ENCODE measurements at regions not wholly inside any gene's neighbourhood (a gene's known extent, or its start where the extent isn't known, plus 50 kb on each side); places are given as distances from the start of the nearest gene placed in this dataset.

GRCh38 chr5:90134381-90134780 lies 275.2 kb downstream of the CETN3 start:
- no peak overlapping the region for H3K4me3 ChIP-seq (replicated peaks in 1 of 3; ENCODE audit: insufficient read depth in 1 of 3, low read depth in 1 of 3, low read length in 3 of 3)
- DNase-seq (ENCODE audit: low read depth, low spot score) (no peak), FAIRE-seq (no peak)
- no peak overlapping the region for H3K9ac ChIP-seq (replicated peaks; ENCODE audit: extremely low read depth, insufficient read depth, low read length)
- H3K4me2 ChIP-seq (ENCODE audit: insufficient read depth, low read length), result no peak overlapping the region
- no peaks in the 10 kb centered on the region for H3K36me3 ChIP-seq (ENCODE audit: control insufficient read depth in 2 of 2, extremely low read depth in 1 of 2, insufficient read depth in 2 of 2, low read length in 2 of 2)
- POLR2A ChIA-PET, result no interaction called here
- H3K27me3 ChIP-seq (ENCODE audit: control insufficient read depth in 2 of 2, insufficient read depth in 2 of 2, low read length in 2 of 2), result no peaks in the 10 kb centered on the region
- peak overlapping the region; percentile 1 for H2AFZ ChIP-seq (ENCODE audit: low read depth, low read length)
- dilution Hi-C loops (cut with MboI; ENCODE audit: extremely low pct_ligation_motif_present, low sequenced_read_pairs) (no loop called here), intact Hi-C loops (cut with micrococcal nuclease) (no loop called here)
- H3K9me3 ChIP-seq (replicated peaks; ENCODE audit: control insufficient read depth, insufficient read depth, low read length), result no peaks in the 10 kb centered on the region
- TF ChIP-seq, protein P1, sequence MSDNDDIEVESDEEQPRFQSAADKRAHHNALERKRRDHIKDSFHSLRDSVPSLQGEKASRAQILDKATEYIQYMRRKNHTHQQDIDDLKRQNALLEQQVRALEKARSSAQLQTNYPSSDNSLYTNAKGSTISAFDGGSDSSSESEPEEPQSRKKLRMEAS (IDR thresholded peaks at IDR 0.05; ENCODE audit: insufficient read depth, insufficient read length), result no peak
- no peak for TF ChIP-seq POLR2AphosphoS5 (IDR thresholded peaks at IDR 0.05; ENCODE audit: insufficient read depth, low read depth, low read length)
- no peak for TF ChIP-seq FOS (IDR thresholded peaks at IDR 0.05; ENCODE audit: borderline replicate concordance, insufficient read depth, low read length)
- TF ChIP-seq GATA2 (IDR thresholded peaks at IDR 0.05; ENCODE audit: insufficient read depth, insufficient read length, low read depth, low read length), result no peak
- no peak for TF ChIP-seq EZH2 (IDR thresholded peaks at IDR 0.05; ENCODE audit: borderline replicate concordance, low read depth, low read length, severe bottlenecking)
- TF ChIP-seq POLR2A (IDR thresholded peaks at IDR 0.05; ENCODE audit: low read depth, low read length), result no peak
- BruUV-seq (replicated peaks), result no TSS peak
- H3K79me2 ChIP-seq (ENCODE audit: control insufficient read depth, insufficient read depth, low read length), result no peaks in the 10 kb centered on the region
- no peak overlapping the region for H3K27ac ChIP-seq (ENCODE audit: insufficient read depth, low read depth, low read length)
- no peaks in the 10 kb centered on the region for H4K20me1 ChIP-seq (replicated peaks; ENCODE audit: control insufficient read depth, extremely low read depth, insufficient read depth, low read length)
- CTCF ChIA-PET, result no interaction called here
- peaks cover 14% of the 10 kb centered on the region for H3K4me1 ChIP-seq (ENCODE audit: control insufficient read depth, extremely low read depth, insufficient read depth, low read length)
- H3K9me1 ChIP-seq (replicated peaks; ENCODE audit: control insufficient read depth, extremely low read depth, insufficient read depth, low read length), result no peaks in the 10 kb centered on the region

GRCh38 chr5:90133941-90134340 lies 275.6 kb downstream of the CETN3 start:
- peaks cover 14% of the 10 kb centered on the region for H3K4me1 ChIP-seq (ENCODE audit: control insufficient read depth, extremely low read depth, insufficient read depth, low read length)
- H3K9ac ChIP-seq (replicated peaks; ENCODE audit: extremely low read depth, insufficient read depth, low read length), result no peak overlapping the region
- no peaks in the 10 kb centered on the region for H3K9me3 ChIP-seq (replicated peaks; ENCODE audit: control insufficient read depth, insufficient read depth, low read length)
- CTCF ChIA-PET, result no interaction called here
- POLR2A ChIA-PET, result no interaction called here
- DNase-seq (ENCODE audit: low read depth, low spot score) (peak; percentile 50), FAIRE-seq (peak; percentile 24)
- no peak overlapping the region for H3K27ac ChIP-seq (ENCODE audit: insufficient read depth, low read depth, low read length)
- TF ChIP-seq, protein P1 (IDR thresholded peaks at IDR 0.05; ENCODE audit: insufficient read depth, insufficient read length), result no peak
- TF ChIP-seq JUN (IDR thresholded peaks at IDR 0.05; ENCODE audit: borderline replicate concordance, insufficient read depth, insufficient read length, low read depth), result no peak
- TF ChIP-seq POLR2A (IDR thresholded peaks at IDR 0.05; ENCODE audit: low read depth, low read length), result no peak
- TF ChIP-seq EZH2 (IDR thresholded peaks at IDR 0.05; ENCODE audit: borderline replicate concordance, low read depth, low read length, severe bottlenecking), result no peak
- TF ChIP-seq GATA2 (IDR thresholded peaks at IDR 0.05; ENCODE audit: insufficient read depth, insufficient read length, low read depth, low read length), result no peak
- no peak for TF ChIP-seq FOS (IDR thresholded peaks at IDR 0.05; ENCODE audit: borderline replicate concordance, insufficient read depth, low read length)
- no peak for TF ChIP-seq CTCF (IDR thresholded peaks at IDR 0.05; ENCODE audit: extremely low read depth in 1 of 2, insufficient read depth in 1 of 2, low read depth in 1 of 2, low read length in 2 of 2)
- TF ChIP-seq POLR2AphosphoS5 (IDR thresholded peaks at IDR 0.05; ENCODE audit: insufficient read depth, low read depth, low read length), result no peak
- no peak for TF ChIP-seq MYC (IDR thresholded peaks at IDR 0.05; ENCODE audit: low read depth, low read length)
- H3K4me2 ChIP-seq (ENCODE audit: insufficient read depth, low read length), result no peak overlapping the region
- no peaks in the 10 kb centered on the region for H3K9me1 ChIP-seq (replicated peaks; ENCODE audit: control insufficient read depth, extremely low read depth, insufficient read depth, low read length)
- H3K36me3 ChIP-seq (ENCODE audit: control insufficient read depth in 2 of 2, extremely low read depth in 1 of 2, insufficient read depth in 2 of 2, low read length in 2 of 2), result no peaks in the 10 kb centered on the region
- peak overlapping the region; percentile 35 for H2AFZ ChIP-seq (ENCODE audit: low read depth, low read length)
- no peaks in the 10 kb centered on the region for H4K20me1 ChIP-seq (replicated peaks; ENCODE audit: control insufficient read depth, extremely low read depth, insufficient read depth, low read length)
- H3K27me3 ChIP-seq (ENCODE audit: control insufficient read depth in 2 of 2, insufficient read depth in 2 of 2, low read length in 2 of 2), result no peaks in the 10 kb centered on the region
- H3K4me3 ChIP-seq (replicated peaks in 1 of 3; ENCODE audit: insufficient read depth in 1 of 3, low read depth in 1 of 3, low read length in 3 of 3), result no peak overlapping the region
- intact Hi-C loops (cut with micrococcal nuclease), result no loop called here
- H3K79me2 ChIP-seq (ENCODE audit: control insufficient read depth, insufficient read depth, low read length), result no peaks in the 10 kb centered on the region
- BruUV-seq (replicated peaks), result no TSS peak
- dilution Hi-C loops (cut with MboI; ENCODE audit: extremely low pct_ligation_motif_present, low sequenced_read_pairs), result no loop called here

All from endothelial cell of umbilical vein (primary cell).